ENCODE measurements at regions not wholly inside any gene's neighbourhood (a gene's known extent, or its start where the extent isn't known, plus 50 kb on each side); places are given as distances from the start of the nearest gene placed in this dataset.

GRCh38 chr3:159789017-159789416, 199.6 kb upstream of the IL12A start:
- H3K27ac Mint-ChIP-seq (ENCODE audit: unreplicated experiment) = no peak overlapping the region
- TF ChIP-seq CTCF (IDR thresholded peaks at IDR 0.05; ENCODE audit: partially characterized antibody, unreplicated experiment) = no peak
- H3K4me1 Mint-ChIP-seq (ENCODE audit: low read depth, unreplicated experiment) = no peaks in the 10 kb centered on the region
- no peaks in the 10 kb centered on the region for H3K27me3 Mint-ChIP-seq (ENCODE audit: unreplicated experiment)
- DNase-seq = no peak
- no peak overlapping the region for H3K4me3 Mint-ChIP-seq (ENCODE audit: unreplicated experiment)
- H3K9me3 Mint-ChIP-seq (ENCODE audit: unreplicated experiment) = no peaks in the 10 kb centered on the region
- no peaks in the 10 kb centered on the region for H3K36me3 Mint-ChIP-seq (ENCODE audit: unreplicated experiment)

GRCh38 chr3:159789742-159790635, 198.6 kb upstream of the IL12A start:
- Mint-ChIP-seq H3K4me3 (ENCODE audit: unreplicated experiment) (no peak overlapping the region), H3K27me3 (ENCODE audit: unreplicated experiment) (no peaks in the 10 kb centered on the region), H3K27ac (ENCODE audit: unreplicated experiment) (no peak overlapping the region), H3K9me3 (ENCODE audit: unreplicated experiment) (no peaks in the 10 kb centered on the region), H3K36me3 (ENCODE audit: unreplicated experiment) (no peaks in the 10 kb centered on the region), H3K4me1 (ENCODE audit: low read depth, unreplicated experiment) (no peaks in the 10 kb centered on the region)
- TF ChIP-seq CTCF (IDR thresholded peaks at IDR 0.05; ENCODE audit: partially characterized antibody, unreplicated experiment) = no peak
- DNase-seq = no peak

GRCh38 chr3:159791336-159791735, 197.3 kb upstream of the IL12A start:
- peaks cover 4% of the 10 kb centered on the region for H3K4me1 Mint-ChIP-seq (ENCODE audit: low read depth, unreplicated experiment)
- DNase-seq = no peak
- no peak overlapping the region for H3K27ac Mint-ChIP-seq (ENCODE audit: unreplicated experiment)
- no peaks in the 10 kb centered on the region for H3K27me3 Mint-ChIP-seq (ENCODE audit: unreplicated experiment)
- no peak for TF ChIP-seq CTCF (IDR thresholded peaks at IDR 0.05; ENCODE audit: partially characterized antibody, unreplicated experiment)
- H3K36me3 Mint-ChIP-seq (ENCODE audit: unreplicated experiment) = no peaks in the 10 kb centered on the region
- no peaks in the 10 kb centered on the region for H3K9me3 Mint-ChIP-seq (ENCODE audit: unreplicated experiment)
- H3K4me3 Mint-ChIP-seq (ENCODE audit: unreplicated experiment) = no peak overlapping the region

GRCh38 chr3:159792070-159792469, 196.6 kb upstream of the IL12A start:
- H3K4me1 Mint-ChIP-seq (ENCODE audit: low read depth, unreplicated experiment) = peaks cover 4% of the 10 kb centered on the region
- no peak overlapping the region for H3K27ac Mint-ChIP-seq (ENCODE audit: unreplicated experiment)
- H3K36me3 Mint-ChIP-seq (ENCODE audit: unreplicated experiment) = no peaks in the 10 kb centered on the region
- TF ChIP-seq CTCF (IDR thresholded peaks at IDR 0.05; ENCODE audit: partially characterized antibody, unreplicated experiment) = no peak
- no peak overlapping the region for H3K4me3 Mint-ChIP-seq (ENCODE audit: unreplicated experiment)
- no peaks in the 10 kb centered on the region for H3K9me3 Mint-ChIP-seq (ENCODE audit: unreplicated experiment)
- H3K27me3 Mint-ChIP-seq (ENCODE audit: unreplicated experiment) = no peaks in the 10 kb centered on the region
- no peak for DNase-seq

- TF ChIP-seq CTCF (IDR thresholded peaks at IDR 0.05; ENCODE audit: partially characterized antibody, unreplicated experiment) = no peak
- H3K4me1 Mint-ChIP-seq (ENCODE audit: low read depth, unreplicated experiment) = peaks cover 4% of the 10 kb centered on the region
These were observed 193.6 kb upstream of the IL12A start for GRCh38 chr3:159795042-159795441.

More at GRCh38 chr3:159795042-159795441, 193.6 kb upstream of the IL12A start:
- Mint-ChIP-seq H3K27ac (ENCODE audit: unreplicated experiment) (no peak overlapping the region), H3K36me3 (ENCODE audit: unreplicated experiment) (no peaks in the 10 kb centered on the region), H3K9me3 (ENCODE audit: unreplicated experiment) (no peaks in the 10 kb centered on the region), H3K27me3 (ENCODE audit: unreplicated experiment) (no peaks in the 10 kb centered on the region), H3K4me3 (ENCODE audit: unreplicated experiment) (no peak overlapping the region)
- DNase-seq = no peak
